Pulmonary artery endothelial cell (primary cell): ENCODE measurements at regions not wholly inside any gene's neighbourhood (a gene's known extent, or its start where the extent isn't known, plus 50 kb on each side); places are given as distances from the start of the nearest gene placed in this dataset.
"Not testable (repeated sequence)": the region's sequence is repeated elsewhere in the genome, so short reads cannot be mapped to it uniquely, and the experiment has no call there.

Source experiments
- DNase-seq: peaks from one replicate; pipeline ENCODE4 v3.0.0-alpha.2; 2011; ENCODE audit warnings: low read depth, low spot score

GRCh38 chr4:138627096-138627495 lies 384.9 kb upstream of the SLC7A11 start:
- DNase-seq: no peak

GRCh38 chr4:138622362-138622761 lies 380.2 kb upstream of the SLC7A11 start:
- not testable (repeated sequence) for DNase-seq

GRCh38 chr4:138616775-138617174 lies 374.6 kb upstream of the SLC7A11 start:
- DNase-seq: no peak

GRCh38 chr4:138614398-138615142 lies 372.4 kb upstream of the SLC7A11 start:
- no peak for DNase-seq

GRCh38 chr4:138612428-138612827 lies 370.3 kb upstream of the SLC7A11 start:
- DNase-seq: no peak

- no peak for DNase-seq
Observed at GRCh38 chr4:138611721-138612120, 369.6 kb upstream of the SLC7A11 start.

GRCh38 chr4:138611017-138611416 lies 368.9 kb upstream of the SLC7A11 start:
- no peak for DNase-seq

GRCh38 chr4:138609943-138610350 lies 367.8 kb upstream of the SLC7A11 start:
- DNase-seq: no peak

- no peak for DNase-seq
Observed at GRCh38 chr4:138604556-138604955, 362.4 kb upstream of the SLC7A11 start.

GRCh38 chr4:138602664-138603063 lies 360.5 kb upstream of the SLC7A11 start:
- DNase-seq: no peak

- no peak for DNase-seq
Observed at GRCh38 chr4:138599965-138600364, 357.8 kb upstream of the SLC7A11 start.

- DNase-seq: no peak
Observed at GRCh38 chr4:138598226-138598625, 356.1 kb upstream of the SLC7A11 start.

- no peak for DNase-seq
Observed at GRCh38 chr4:138596896-138597295, 354.7 kb upstream of the SLC7A11 start.

- DNase-seq: no peak
Observed at GRCh38 chr4:138595731-138596460, 353.7 kb upstream of the SLC7A11 start.

- no peak for DNase-seq
Observed at GRCh38 chr4:138595171-138595570, 353.0 kb upstream of the SLC7A11 start.

GRCh38 chr4:138592796-138593195 lies 350.6 kb upstream of the SLC7A11 start:
- no peak for DNase-seq

GRCh38 chr4:138591808-138592207 lies 349.7 kb upstream of the SLC7A11 start:
- DNase-seq: no peak

GRCh38 chr4:138588501-138588900 lies 346.4 kb upstream of the SLC7A11 start:
- DNase-seq: no peak

GRCh38 chr4:138579146-138579545 lies 337.0 kb upstream of the SLC7A11 start:
- DNase-seq: no peak

- DNase-seq: not testable (repeated sequence)
Observed at GRCh38 chr4:138577826-138578225, 335.7 kb upstream of the SLC7A11 start.

- DNase-seq: no peak
Observed at GRCh38 chr4:138577145-138577544, 335.0 kb upstream of the SLC7A11 start.

GRCh38 chr4:138576684-138577083 lies 334.5 kb upstream of the SLC7A11 start:
- peak; percentile 26 for DNase-seq

- no peak for DNase-seq
Observed at GRCh38 chr4:138573246-138573645, 331.1 kb upstream of the SLC7A11 start.
